Activated CD4-positive, alpha-beta T cell treated with anti-CD3 and anti-CD28 coated beads, Interleukin-2, amount 50 U/mL, for 16 hours (primary cell): ENCODE measurements at regions not wholly inside any gene's neighbourhood (a gene's known extent, or its start where the extent isn't known, plus 50 kb on each side); places are given as distances from the start of the nearest gene placed in this dataset.
"Not testable (repeated sequence)": the region's sequence is repeated elsewhere in the genome, so short reads cannot be mapped to it uniquely, and the experiment has no call there.

Source experiments
- DNase-seq: peaks from one replicate; pipeline ENCODE4 v3.0.0-alpha.2; 2020

DNA sequence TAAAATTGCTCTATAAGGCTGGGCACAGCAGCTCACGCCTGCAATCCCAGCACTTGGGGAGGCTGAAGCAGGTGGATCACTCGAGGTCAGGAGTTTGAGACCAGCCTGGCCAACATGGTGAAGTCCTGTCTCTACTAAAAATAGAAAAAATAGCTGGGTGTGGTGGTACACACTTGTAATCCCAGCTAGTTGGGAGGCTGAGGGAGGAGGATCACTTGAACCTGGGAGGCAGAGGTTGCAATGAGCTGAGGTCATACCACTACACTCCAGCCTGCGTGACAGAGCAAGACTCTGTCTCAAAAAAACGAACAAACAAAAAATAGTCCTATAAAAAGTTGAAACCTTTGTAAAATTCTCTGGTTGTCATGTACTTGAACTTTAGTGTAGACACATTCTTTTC, 93.0 kb upstream of the KIF26B start:
- DNase-seq = not testable (repeated sequence)

DNA sequence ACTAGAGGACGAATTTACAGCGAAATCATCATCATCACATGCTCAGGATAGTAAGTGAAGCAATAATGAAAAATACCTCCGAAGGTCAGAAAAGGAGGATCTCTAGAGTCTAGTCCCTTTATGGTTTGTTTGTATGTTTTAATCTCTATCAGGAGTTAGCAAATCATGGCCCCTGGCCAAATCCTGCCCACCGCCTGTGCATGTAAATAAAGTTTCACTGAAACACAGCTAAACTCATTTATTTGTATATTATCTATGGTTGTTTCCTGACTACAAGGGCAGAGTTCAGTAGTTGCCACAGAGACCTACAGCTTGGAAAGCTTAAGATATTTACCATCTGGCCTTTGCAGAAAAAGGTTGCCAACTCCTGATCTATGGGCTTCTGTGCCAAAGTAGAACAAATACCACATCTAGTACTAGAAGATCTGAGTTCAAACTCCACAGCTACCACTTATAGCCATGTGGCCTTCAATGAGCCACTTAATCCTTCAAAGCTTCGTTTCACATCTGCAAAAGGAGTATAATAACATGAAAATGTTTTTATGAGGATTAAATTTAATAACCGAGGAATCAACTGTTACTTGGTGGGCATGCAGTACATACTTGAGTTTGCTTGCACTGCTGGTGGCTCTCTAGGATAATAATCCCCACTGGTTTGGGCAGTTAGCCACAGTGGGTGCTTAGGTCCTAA, 94.0 kb upstream of the KIF26B start:
- DNase-seq = no peak

GRCh38 chr1:245059806-245060424, 94.9 kb upstream of the KIF26B start:
- DNase-seq = no peak

DNA sequence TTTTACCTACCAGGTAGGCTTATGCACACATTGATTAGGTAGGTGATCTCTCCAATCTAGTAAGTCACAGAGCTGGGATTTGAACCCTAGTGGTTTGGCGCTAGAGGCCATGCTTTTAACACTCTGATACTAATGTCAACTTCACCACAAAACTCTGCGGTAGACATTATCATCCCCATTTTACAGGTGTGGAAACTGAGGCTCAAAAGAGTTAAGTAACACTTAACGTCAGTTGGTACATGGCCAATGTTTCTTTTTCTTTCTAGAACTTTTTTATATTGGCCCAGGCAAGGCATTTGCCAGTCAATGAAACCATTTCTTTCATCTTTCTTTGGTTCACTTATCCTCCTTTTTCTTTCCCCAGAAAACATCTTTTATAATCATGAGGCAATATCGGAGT, 95.9 kb upstream of the KIF26B start:
- DNase-seq = no peak

DNA sequence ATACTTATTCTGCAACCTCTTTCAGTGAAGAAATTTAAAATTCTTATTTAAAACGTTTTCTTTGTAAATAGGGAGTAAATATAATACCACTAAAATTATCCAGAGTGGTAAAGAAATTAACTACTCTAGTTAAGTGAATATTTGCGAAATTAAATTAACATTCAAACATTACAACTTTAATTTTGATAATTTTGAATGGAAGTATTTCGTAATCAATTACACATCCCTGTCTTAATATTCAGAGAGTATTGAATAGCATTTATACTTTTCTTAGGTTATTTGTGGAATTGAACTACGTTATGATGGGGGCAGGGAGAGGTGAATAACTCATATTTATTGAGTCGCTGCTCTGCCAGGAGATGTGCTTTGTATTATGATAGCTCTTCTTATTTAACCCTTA, 96.3 kb upstream of the KIF26B start:
- no peak for DNase-seq

GRCh38 chr1:245056913-245057312, 97.9 kb upstream of the KIF26B start:
- no peak for DNase-seq

DNA sequence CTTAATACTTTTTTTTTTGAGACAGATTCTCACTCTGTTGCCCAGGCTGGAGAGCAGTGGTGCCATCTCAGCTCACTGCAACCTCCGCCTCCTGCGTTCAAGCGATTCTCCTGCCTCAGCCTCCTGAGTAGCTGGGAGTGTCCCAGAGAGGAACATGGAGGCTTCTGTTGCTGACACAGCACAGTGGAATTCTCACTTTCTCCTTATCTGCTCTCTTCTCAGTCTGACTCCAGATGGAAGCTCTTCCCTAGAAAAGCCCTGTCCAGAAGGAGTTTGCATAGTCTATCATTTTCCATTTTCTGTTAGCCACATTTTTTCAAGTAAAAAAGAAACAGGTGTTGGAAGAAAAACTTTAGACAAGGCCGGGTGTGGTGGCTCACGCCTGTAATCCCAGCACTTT, 98.5 kb upstream of the KIF26B start:
- not testable (repeated sequence) for DNase-seq

GRCh38 chr1:245055752-245056151, 99.0 kb upstream of the KIF26B start:
- DNase-seq = no peak

DNA sequence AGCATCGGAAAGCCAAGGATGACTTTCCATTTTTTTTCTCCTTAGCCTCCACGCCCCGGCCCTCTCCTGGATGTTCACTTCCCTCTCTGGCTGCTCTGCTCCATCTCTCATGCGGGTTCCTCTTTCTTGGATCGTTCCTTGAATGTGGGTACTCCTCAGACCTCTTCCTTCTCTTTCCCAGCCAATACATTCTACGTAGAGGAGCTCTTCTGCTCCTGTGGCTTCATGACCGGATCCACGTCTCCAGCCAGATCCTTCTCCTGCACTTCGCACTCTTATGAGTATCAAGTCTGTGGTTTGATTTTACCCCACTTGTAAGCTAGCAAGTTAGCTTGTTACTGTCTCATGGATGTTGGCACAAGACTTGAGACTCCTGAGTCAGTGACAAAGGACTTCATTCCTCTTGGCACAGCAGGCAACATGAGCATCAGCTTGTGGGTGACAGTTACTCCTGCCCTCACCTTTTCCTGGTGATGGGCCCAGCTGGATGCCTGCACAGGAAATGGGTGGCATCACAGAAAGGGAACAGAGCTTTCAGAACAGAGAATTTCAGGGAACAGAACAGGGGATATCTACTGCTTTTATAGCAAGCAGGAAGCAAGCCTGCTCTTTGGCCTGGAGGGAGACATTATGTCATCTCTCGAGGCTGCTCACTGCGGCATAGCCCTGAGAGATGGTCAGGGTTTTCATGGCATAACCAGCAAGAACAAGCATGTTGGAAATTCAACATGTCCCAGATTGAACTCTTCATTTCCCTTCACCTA, 100.1 kb upstream of the KIF26B start:
- no peak for DNase-seq

DNA sequence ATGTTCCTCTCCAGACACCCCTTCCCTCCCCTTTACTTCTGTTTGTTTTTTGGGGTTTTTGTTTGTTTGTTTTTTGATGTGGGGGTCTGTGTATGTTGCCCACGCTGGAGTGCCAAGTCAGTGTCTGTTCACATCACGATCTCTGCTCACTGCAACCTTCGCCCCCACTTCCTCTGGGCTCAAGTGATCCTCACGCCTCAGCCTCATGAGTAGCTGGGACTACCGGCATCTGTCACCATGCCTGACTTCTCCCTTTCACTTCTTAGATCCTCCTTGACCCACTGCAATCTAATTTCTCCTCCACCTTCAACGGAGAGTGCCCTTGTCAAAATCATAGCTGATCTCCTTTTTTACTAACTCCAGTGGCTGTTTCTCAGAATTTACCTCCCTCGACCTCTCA, 100.7 kb upstream of the KIF26B start:
- no peak for DNase-seq

DNA sequence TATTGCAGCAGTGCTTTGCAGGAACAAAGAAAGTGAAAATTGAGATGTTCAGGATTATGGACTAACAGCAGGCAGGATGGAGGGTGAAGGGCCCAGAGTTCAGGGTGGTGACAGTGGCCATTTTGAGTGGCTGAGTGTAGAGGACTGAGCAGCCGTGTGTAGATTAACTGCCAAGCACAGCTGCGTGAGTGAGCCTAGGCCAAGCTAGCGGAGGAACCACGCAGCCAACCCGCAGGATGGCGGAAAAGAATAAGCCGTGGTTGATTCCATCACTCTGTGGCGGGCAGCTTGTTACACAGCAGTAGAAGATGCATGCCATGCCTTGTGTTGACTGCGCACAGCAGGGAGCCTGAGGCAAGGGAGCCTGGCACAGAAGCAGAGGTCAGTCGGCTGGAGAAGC, 102.5 kb upstream of the KIF26B start:
- no peak for DNase-seq

- peak; percentile 36 for DNase-seq
Measured at GRCh38 chr1:245051349-245052221, 103.2 kb upstream of the KIF26B start.

GRCh38 chr1:245046769-245047168, 108.0 kb upstream of the KIF26B start:
- DNase-seq = no peak

DNA sequence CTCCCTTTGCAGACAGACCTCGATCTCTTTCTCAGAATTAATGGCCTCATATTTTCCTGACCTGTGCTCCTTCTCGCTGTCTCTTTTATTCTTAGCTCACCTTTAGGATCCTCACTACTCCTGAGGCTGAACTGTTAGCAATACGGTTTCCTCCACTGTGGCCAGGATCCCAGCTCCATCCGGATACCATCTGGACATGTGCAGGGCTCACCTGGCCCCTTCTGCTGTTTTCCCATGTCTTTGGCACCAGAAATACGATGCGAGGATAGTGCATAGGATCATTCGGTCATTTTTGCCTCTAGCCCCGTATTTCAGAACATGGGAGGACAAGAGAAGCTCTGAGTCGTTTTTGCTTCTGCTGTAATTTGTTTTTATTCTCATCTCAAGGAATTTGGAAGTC, 108.5 kb upstream of the KIF26B start:
- DNase-seq = no peak

DNA sequence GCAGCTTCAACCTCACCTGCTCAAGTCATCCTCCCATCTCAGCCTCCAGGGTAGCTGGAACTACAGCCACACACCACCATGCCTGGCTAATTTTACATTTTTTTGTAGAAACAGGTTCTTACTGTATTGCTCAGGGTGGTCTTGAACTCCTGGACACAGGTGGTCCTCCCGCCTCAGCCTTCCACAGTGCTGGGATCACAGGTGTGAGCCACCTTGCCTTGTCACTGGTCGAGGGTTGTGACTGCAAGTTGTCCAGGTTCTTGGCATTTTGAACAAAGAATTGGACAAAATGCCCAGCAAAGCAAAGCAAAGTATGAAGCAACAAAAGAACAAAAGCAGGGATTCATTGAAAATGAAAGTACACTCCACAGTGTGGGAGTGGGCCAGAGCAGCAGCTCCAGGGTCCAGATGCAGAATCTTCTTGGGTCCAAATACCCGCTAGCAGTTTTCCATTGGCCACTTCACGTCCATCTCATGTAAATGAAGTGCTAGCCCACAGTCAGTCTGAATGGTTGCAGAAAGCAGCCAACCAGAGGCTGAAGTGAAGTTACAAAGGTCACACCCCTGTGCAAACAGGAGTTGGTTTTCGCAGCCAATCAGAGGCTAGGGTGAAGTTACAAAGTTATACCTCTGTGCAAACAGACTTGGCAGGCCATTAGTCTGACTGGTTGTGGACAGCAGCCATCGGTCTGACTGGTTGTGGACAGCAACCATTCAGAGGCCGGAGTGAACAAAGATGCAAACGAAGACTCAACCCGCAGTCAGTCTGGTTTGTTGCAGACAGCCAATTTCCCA, 109.5 kb upstream of the KIF26B start:
- no peak for DNase-seq

DNA sequence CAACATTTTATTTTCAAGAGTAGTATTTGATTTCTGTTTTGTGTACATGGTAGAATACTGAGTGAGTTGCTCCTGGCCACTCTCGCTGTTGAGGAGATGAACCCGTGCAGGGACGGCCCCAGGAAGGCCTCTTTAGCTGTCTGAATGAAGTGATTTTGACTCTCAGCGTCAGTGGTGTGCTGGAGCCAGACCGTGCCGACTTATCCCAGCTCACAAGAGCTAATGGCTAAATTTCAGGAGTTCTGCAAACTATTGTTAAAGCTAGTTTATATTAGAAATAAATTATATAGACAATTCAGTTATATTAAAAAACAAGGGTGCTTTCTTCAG, 111.2 kb upstream of the KIF26B start:
- no peak for DNase-seq

- DNase-seq = no peak
Measured at GRCh38 chr1:245041058-245041698, 113.6 kb upstream of the KIF26B start.

- DNase-seq = no peak
Measured at GRCh38 chr1:245039196-245039595, 115.6 kb upstream of the KIF26B start.

DNA sequence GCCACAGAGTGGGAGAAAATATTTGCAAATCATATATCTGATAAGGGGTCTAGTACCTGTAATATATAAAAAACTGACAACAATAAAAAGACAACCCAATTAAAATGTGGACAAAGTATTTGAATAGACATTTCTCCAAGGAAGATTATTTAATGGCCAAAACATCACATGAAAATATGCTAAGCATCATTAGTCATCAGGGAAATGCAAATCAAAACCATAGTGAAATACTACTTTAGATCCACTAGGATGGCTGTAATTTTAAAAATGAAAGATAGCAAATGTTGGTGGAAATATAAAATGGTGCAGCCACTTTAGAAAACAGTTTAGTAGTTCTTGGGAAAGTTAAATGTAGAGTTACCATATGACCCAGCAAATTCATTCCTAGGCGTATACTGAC, 118.7 kb upstream of the KIF26B start:
- DNase-seq = no peak

DNA sequence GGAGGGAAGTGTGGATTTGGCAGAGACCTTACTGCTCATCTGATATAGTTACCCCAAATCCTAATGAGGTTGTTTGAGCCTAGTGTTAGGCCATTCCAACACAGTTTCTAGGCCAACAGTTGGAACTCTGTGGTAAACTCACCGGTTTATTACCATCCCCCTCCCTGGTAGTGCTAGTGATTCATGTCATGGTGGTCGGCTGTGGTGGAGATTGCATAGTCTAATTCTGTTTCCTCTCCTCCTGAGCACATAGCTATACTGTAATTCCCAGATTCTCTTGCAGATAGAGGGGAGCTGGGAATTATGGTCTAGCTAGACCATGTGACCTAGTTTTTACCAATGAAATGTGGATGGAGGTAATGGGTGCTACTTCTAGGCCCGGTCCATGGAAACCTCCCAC, 123.7 kb upstream of the KIF26B start:
- DNase-seq = no peak

GRCh38 chr1:245026247-245026646, 128.5 kb upstream of the KIF26B start:
- no peak for DNase-seq

- DNase-seq = no peak
Measured at GRCh38 chr1:245025525-245025924, 129.3 kb upstream of the KIF26B start.
